GM21717 (cell line): ENCODE measurements at regions not wholly inside any gene's neighbourhood (a gene's known extent, or its start where the extent isn't known, plus 50 kb on each side); places are given as distances from the start of the nearest gene placed in this dataset.

Experiments used
- ATAC-seq: cut with Tn5 transposase; IDR thresholded peaks from one replicate; pipeline ENCODE4 v1.9.1; 2021; ENCODE audit warnings: mild to moderate bottlenecking, moderate library complexity; ENCODE audit not compliant: unreplicated experiment

- ATAC-seq: no peak
Observed at GRCh38 chr7:17016402-17017010, 134.7 kb upstream of the AGR3 start.

- ATAC-seq: no peak
Observed at GRCh38 chr7:17019106-17019505, 137.3 kb upstream of the AGR3 start.

- ATAC-seq: no peak
Observed at GRCh38 chr7:17020250-17020649, 138.5 kb upstream of the AGR3 start.

- no peak for ATAC-seq
Observed at GRCh38 chr7:17021205-17021604, 139.4 kb upstream of the AGR3 start.

- ATAC-seq: no peak
Observed at GRCh38 chr7:17022920-17023319, 141.1 kb upstream of the AGR3 start.

GRCh38 chr7:17026269-17026668 lies 144.5 kb upstream of the AGR3 start:
- ATAC-seq: no peak

GRCh38 chr7:17027143-17027788 lies 145.5 kb upstream of the AGR3 start:
- no peak for ATAC-seq

- ATAC-seq: no peak
Observed at GRCh38 chr7:17027789-17028152, 146.0 kb upstream of the AGR3 start.

- ATAC-seq: no peak
Observed at GRCh38 chr7:17029150-17029549, 147.4 kb upstream of the AGR3 start.

GRCh38 chr7:17030559-17030958 lies 148.8 kb upstream of the AGR3 start:
- no peak for ATAC-seq

GRCh38 chr7:17031906-17032551 lies 150.2 kb upstream of the AGR3 start:
- no peak for ATAC-seq

- ATAC-seq: no peak
Observed at GRCh38 chr7:17033245-17033644, 151.5 kb upstream of the AGR3 start.

- no peak for ATAC-seq
Observed at GRCh38 chr7:17036584-17036983, 154.8 kb upstream of the AGR3 start.

- no peak for ATAC-seq
Observed at GRCh38 chr7:17037356-17037755, 155.6 kb upstream of the AGR3 start.

GRCh38 chr7:17038160-17038782 lies 156.5 kb upstream of the AGR3 start:
- ATAC-seq: no peak

- no peak for ATAC-seq
Observed at GRCh38 chr7:17038783-17039170, 157.0 kb upstream of the AGR3 start.

GRCh38 chr7:17039372-17039771 lies 157.6 kb upstream of the AGR3 start:
- ATAC-seq: no peak

GRCh38 chr7:17040716-17041115 lies 158.9 kb upstream of the AGR3 start:
- ATAC-seq: no peak

GRCh38 chr7:17041324-17041723 lies 159.5 kb upstream of the AGR3 start:
- ATAC-seq: no peak

- no peak for ATAC-seq
Observed at GRCh38 chr7:17042211-17042610, 160.4 kb upstream of the AGR3 start.

- no peak for ATAC-seq
Observed at GRCh38 chr7:17043012-17043877, 161.5 kb upstream of the AGR3 start.
